HG03196 (cell line): ENCODE measurements at regions not wholly inside any gene's neighbourhood (a gene's known extent, or its start where the extent isn't known, plus 50 kb on each side); places are given as distances from the start of the nearest gene placed in this dataset.
"Not testable (repeated sequence)": the region's sequence is repeated elsewhere in the genome, so short reads cannot be mapped to it uniquely, and the experiment has no call there.

Experiments used
- ATAC-seq: cut with Tn5 transposase; IDR thresholded peaks from one replicate; pipeline ENCODE4 v1.9.1; 2021; ENCODE audit not compliant: unreplicated experiment

- no peak for ATAC-seq
Observed at GRCh38 chr4:101670897-101671296, 119.6 kb upstream of the BANK1 start.

GRCh38 chr4:101670370-101670769 is 120.2 kb upstream of the BANK1 start:
- ATAC-seq, result no peak

GRCh38 chr4:101669832-101670188 is 120.7 kb upstream of the BANK1 start:
- ATAC-seq, result no peak

GRCh38 chr4:101669138-101669831 is 121.2 kb upstream of the BANK1 start:
- no peak for ATAC-seq

GRCh38 chr4:101667348-101667747 is 123.2 kb upstream of the BANK1 start:
- no peak for ATAC-seq

GRCh38 chr4:101660607-101661006 is 129.9 kb upstream of the BANK1 start:
- ATAC-seq, result no peak

GRCh38 chr4:101655857-101656256 is 134.7 kb upstream of the BANK1 start:
- no peak for ATAC-seq

GRCh38 chr4:101655005-101655404 is 135.5 kb upstream of the BANK1 start:
- ATAC-seq, result no peak

GRCh38 chr4:101651778-101652177 is 138.8 kb upstream of the BANK1 start:
- no peak for ATAC-seq

GRCh38 chr4:101649790-101650515 is 140.6 kb upstream of the BANK1 start:
- no peak for ATAC-seq

- no peak for ATAC-seq
Observed at GRCh38 chr4:101647710-101648034, 142.9 kb upstream of the BANK1 start.

GRCh38 chr4:101644516-101644915 is 146.0 kb upstream of the BANK1 start:
- ATAC-seq, result no peak

- no peak for ATAC-seq
Observed at GRCh38 chr4:101643186-101643837, 147.2 kb upstream of the BANK1 start.

- not testable (repeated sequence) for ATAC-seq
Observed at GRCh38 chr4:101632766-101633165, 157.8 kb upstream of the BANK1 start.

- ATAC-seq, result no peak
Observed at GRCh38 chr4:101630319-101630986, 160.1 kb upstream of the BANK1 start.

GRCh38 chr4:101621120-101621519 is 169.4 kb upstream of the BANK1 start:
- no peak for ATAC-seq

- ATAC-seq, result no peak
Observed at GRCh38 chr4:101615652-101616051, 174.9 kb upstream of the BANK1 start.

GRCh38 chr4:101606989-101607388 is 183.5 kb upstream of the BANK1 start:
- not testable (repeated sequence) for ATAC-seq

- no peak for ATAC-seq
Observed at GRCh38 chr4:101604976-101605375, 185.6 kb upstream of the BANK1 start.

GRCh38 chr4:101600287-101600686 is 190.2 kb upstream of the BANK1 start:
- ATAC-seq, result no peak

GRCh38 chr4:101599620-101600019 is 190.9 kb upstream of the BANK1 start:
- no peak for ATAC-seq
